ENCODE measurements at regions not wholly inside any gene's neighbourhood (a gene's known extent, or its start where the extent isn't known, plus 50 kb on each side); places are given as distances from the start of the nearest gene placed in this dataset.

DNA sequence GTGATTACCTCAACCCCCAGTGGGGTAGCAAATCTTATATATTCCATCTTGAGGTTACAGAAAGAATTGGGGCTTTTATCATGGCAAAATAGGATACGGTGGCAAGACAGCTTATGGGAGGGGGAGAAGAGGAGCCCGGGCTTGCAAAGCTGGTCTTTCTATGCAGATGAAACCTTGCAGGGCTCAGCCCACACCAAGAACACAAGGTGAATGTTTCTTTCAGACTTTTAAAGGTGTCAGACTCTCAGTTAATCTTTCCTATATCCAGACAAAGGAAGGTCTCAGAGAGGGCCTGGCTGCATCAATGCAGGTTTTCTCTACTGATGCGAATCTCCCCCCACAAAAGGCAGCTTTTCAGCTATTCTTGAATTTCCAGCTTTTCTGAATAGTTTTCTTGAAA lies 59.9 kb upstream of the WDR17 start:
- DNase-seq (ENCODE audit: low read depth in 3 of 3, low spot score in 2 of 3): no peak

GRCh38 chr4:176009254-176009653 lies 56.4 kb upstream of the WDR17 start:
- no peak for DNase-seq (ENCODE audit: low read depth in 3 of 3, low spot score in 2 of 3)

DNA sequence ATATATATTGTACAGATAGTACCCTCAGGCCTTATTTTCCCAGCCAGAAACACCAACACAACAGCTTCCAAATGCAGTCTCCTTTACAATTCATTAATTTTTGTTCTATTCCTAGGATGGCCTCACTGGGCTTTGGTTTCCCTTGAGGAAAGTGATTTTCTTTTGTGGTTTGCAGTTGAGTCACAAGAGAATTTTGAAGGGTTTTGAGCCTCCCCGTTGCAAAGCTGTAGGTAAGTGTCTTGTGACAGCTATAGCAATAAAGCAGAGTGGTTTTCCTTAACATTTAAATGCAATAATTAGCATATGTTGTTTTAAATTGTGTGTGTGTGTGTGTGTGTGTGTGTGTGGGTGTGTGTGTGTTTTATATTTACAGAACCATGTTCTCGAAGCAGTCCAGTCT lies 54.1 kb upstream of the WDR17 start:
- no peak for DNase-seq (ENCODE audit: low read depth in 3 of 3, low spot score in 2 of 3)

- DNase-seq (ENCODE audit: low read depth in 3 of 3, low spot score in 2 of 3): no peak
These were observed 52.0 kb upstream of the WDR17 start for GRCh38 chr4:176013476-176014247.

DNA sequence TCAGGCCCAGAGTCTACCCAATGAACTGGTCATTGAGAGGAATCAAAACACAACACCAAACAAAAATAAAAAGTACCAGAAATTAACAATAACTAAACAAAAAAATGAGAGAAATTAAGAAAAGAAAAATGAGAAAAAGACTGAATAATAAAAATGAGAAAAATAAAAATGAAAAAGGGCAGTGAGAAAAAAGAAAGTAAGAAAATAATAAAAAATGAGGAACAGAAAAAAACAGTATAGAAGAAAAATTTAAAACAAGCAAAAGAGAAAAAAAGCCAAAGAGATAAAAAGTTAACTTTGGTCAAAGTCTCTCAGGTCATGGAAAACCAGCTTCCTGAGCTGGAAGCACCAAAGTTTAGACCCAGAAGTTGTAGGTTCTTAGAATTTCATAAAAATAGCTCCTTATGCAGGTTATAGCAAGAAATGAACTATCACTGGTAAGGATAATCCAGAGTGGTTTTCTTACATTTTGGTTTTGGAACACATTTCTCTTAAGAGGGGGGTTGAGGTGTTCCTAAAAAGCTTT lies 51.0 kb upstream of the WDR17 start:
- no peak for DNase-seq (ENCODE audit: low read depth in 3 of 3, low spot score in 2 of 3)

Measured in right renal cortex interstitium (tissue), 3 donors.